Osteoblast (primary cell): ENCODE measurements at regions not wholly inside any gene's neighbourhood (a gene's known extent, or its start where the extent isn't known, plus 50 kb on each side); places are given as distances from the start of the nearest gene placed in this dataset.

Experiments used
- DNase-seq: peaks from one replicate; pipeline ENCODE4 v3.0.0; 2011; ENCODE audit warnings: low spot score, mixed read lengths; ENCODE audit not compliant: insufficient read length; ENCODE audit errors: missing footprints
- H2AFZ ChIP-seq: 2 replicates; pipeline ENCODE4 v1.6.0; 2011; ENCODE audit warnings: mild to moderate bottlenecking, low read length
- H3K27ac ChIP-seq: 2 replicates; pipeline ENCODE4 v1.5.1; 2011; ENCODE audit warnings: mild to moderate bottlenecking, low read depth, low read length, moderate library complexity
- H3K27me3 ChIP-seq: 2 replicates; pipeline ENCODE4 v1.6.0; 2012; ENCODE audit warnings: mild to moderate bottlenecking, control low read depth, inconsistent platforms, low read length, moderate library complexity; ENCODE audit not compliant: insufficient read depth
- H3K36me3 ChIP-seq: 2 replicates; pipeline ENCODE4 v1.5.1; 2011; ENCODE audit warnings: mild to moderate bottlenecking, low read length, control low read depth, moderate library complexity; ENCODE audit not compliant: insufficient read depth
- H3K4me1 ChIP-seq: 2 replicates; pipeline ENCODE4 v1.5.1; 2011; ENCODE audit warnings: mild to moderate bottlenecking, low read length, control low read depth, moderate library complexity; ENCODE audit not compliant: insufficient read depth
- H3K4me2 ChIP-seq: 2 replicates; pipeline ENCODE4 v1.6.0; 2011; ENCODE audit warnings: mild to moderate bottlenecking, low read length; ENCODE audit not compliant: insufficient read depth
- H3K4me3 ChIP-seq: fragments of 200-600 bp; sonication (generic); 3 replicates; pipeline ENCODE4 v1.5.1; 2012; ENCODE audit warnings: mild to moderate bottlenecking, low read length, inconsistent platforms; ENCODE audit not compliant: insufficient read depth
- H3K79me2 ChIP-seq: 2 replicates; pipeline ENCODE4 v1.6.0; 2012; ENCODE audit warnings: mild to moderate bottlenecking, low read length, control low read depth, inconsistent platforms; ENCODE audit not compliant: insufficient read depth
- H3K9me3 ChIP-seq: 2 replicates; pipeline ENCODE4 v1.5.1; 2011; ENCODE audit warnings: low read depth, low read length, control low read depth
- H4K20me1 ChIP-seq: 2 replicates; pipeline ENCODE4 v1.6.0; 2012; ENCODE audit warnings: mild to moderate bottlenecking, low read length, control low read depth; ENCODE audit not compliant: insufficient read depth
- CTCF ChIP-seq: IDR thresholded peaks from 2 replicates; pipeline ENCODE4 v1.5.1; 2011; ENCODE audit warnings: mild to moderate bottlenecking, low read depth, low read length, moderate library complexity; ENCODE audit errors: extremely low read depth

- TF ChIP-seq CTCF = no peak
- H3K79me2 ChIP-seq = no peaks in the 10 kb centered on the region
- no peak overlapping the region for H3K27ac ChIP-seq
- no peaks in the 10 kb centered on the region for H3K9me3 ChIP-seq
- no peaks in the 10 kb centered on the region for H3K36me3 ChIP-seq
- H2AFZ ChIP-seq = no peak overlapping the region
- H3K27me3 ChIP-seq = peaks cover 9% of the 10 kb centered on the region
- no peaks in the 10 kb centered on the region for H4K20me1 ChIP-seq
- H3K4me2 ChIP-seq = no peak overlapping the region
- peaks cover 7% of the 10 kb centered on the region for H3K4me1 ChIP-seq
- no peak overlapping the region for H3K4me3 ChIP-seq
- peak; percentile 59 for DNase-seq
Observed at GRCh38 chr10:124328477-124329220, 90.1 kb downstream of the OAT start.

DNA sequence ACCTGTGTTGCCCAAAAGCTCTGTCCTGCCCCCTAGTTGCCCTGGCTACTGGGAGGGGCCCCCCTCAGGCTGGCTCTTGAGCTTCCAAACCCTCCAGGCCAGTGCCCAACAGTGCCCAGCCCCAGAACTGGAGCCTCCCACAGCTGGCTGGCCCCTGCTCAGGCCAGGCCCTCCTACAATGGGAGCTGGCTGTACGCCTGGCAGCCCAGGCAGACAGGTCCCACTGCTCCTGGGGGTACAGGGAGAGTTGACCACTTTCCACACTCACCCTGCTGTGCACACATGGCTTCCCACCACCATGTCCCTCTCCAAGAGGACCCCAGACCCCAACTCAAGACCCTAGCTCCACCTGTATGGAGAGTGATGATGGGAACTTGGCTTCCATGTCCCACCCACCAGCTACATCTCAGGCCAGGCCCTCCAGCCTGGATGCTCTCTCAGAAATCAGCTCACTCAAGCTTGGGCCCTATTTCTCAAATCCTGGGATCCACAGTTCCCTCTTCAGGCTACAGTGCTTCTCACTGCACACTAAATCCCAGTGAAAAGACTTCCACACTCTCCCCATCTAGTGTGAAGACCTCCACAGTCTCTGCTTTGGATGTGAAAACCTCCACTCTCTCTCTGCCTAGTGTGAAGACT, 92.6 kb downstream of the OAT start:
- no peak for TF ChIP-seq CTCF
- peaks cover 9% of the 10 kb centered on the region for H3K27me3 ChIP-seq
- no peaks in the 10 kb centered on the region for H3K9me3 ChIP-seq
- peak; percentile 76 for DNase-seq
- no peaks in the 10 kb centered on the region for H4K20me1 ChIP-seq
- H3K4me2 ChIP-seq = no peak overlapping the region
- no peaks in the 10 kb centered on the region for H3K79me2 ChIP-seq
- H3K27ac ChIP-seq = no peak overlapping the region
- no peaks in the 10 kb centered on the region for H3K36me3 ChIP-seq
- no peak overlapping the region for H3K4me3 ChIP-seq
- no peaks in the 10 kb centered on the region for H3K4me1 ChIP-seq
- H2AFZ ChIP-seq = no peak overlapping the region

DNA sequence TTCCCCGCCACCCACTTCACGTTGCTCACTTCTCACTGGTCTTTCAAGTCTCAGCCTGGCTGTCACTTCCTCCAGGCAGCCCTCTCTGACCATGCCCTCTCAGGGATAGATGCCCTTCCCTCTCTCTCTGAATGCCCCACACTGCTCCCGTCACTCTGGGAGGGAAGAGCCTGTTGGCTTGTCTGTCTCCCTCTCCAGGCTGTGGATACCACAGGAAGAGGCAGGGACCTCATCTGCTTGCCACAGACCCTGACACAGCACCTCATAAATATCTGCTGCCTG, 93.1 kb downstream of the OAT start:
- H4K20me1 ChIP-seq = no peaks in the 10 kb centered on the region
- no peak overlapping the region for H2AFZ ChIP-seq
- peak; percentile 17 for DNase-seq
- no peak for TF ChIP-seq CTCF
- no peaks in the 10 kb centered on the region for H3K9me3 ChIP-seq
- H3K36me3 ChIP-seq = no peaks in the 10 kb centered on the region
- H3K4me1 ChIP-seq = no peaks in the 10 kb centered on the region
- H3K4me3 ChIP-seq = no peak overlapping the region
- no peak overlapping the region for H3K27ac ChIP-seq
- no peak overlapping the region for H3K4me2 ChIP-seq
- no peaks in the 10 kb centered on the region for H3K79me2 ChIP-seq
- H3K27me3 ChIP-seq = peaks cover 9% of the 10 kb centered on the region

GRCh38 chr10:124324856-124325632, 93.7 kb downstream of the OAT start:
- DNase-seq = peak; percentile 50
- no peak for TF ChIP-seq CTCF
- H3K27ac ChIP-seq = no peak overlapping the region
- H3K79me2 ChIP-seq = no peaks in the 10 kb centered on the region
- H3K4me3 ChIP-seq = no peak overlapping the region
- peaks cover 9% of the 10 kb centered on the region for H3K27me3 ChIP-seq
- no peak overlapping the region for H2AFZ ChIP-seq
- H3K4me2 ChIP-seq = no peak overlapping the region
- peaks cover 4% of the 10 kb centered on the region for H3K4me1 ChIP-seq
- H3K9me3 ChIP-seq = no peaks in the 10 kb centered on the region
- no peaks in the 10 kb centered on the region for H4K20me1 ChIP-seq
- H3K36me3 ChIP-seq = no peaks in the 10 kb centered on the region
